GM12874 (cell line): ENCODE measurements at regions not wholly inside any gene's neighbourhood (a gene's known extent, or its start where the extent isn't known, plus 50 kb on each side); places are given as distances from the start of the nearest gene placed in this dataset.

ENCODE experiments used
- TF ChIP-seq, protein P1 (sequence below): IDR thresholded peaks from 2 replicates; pipeline ENCODE4 v1.5.1; 2011; ENCODE audit warnings: low read depth, mild to moderate bottlenecking, control low read depth, low read length, moderate library complexity; ENCODE audit not compliant: insufficient read depth

DNA sequence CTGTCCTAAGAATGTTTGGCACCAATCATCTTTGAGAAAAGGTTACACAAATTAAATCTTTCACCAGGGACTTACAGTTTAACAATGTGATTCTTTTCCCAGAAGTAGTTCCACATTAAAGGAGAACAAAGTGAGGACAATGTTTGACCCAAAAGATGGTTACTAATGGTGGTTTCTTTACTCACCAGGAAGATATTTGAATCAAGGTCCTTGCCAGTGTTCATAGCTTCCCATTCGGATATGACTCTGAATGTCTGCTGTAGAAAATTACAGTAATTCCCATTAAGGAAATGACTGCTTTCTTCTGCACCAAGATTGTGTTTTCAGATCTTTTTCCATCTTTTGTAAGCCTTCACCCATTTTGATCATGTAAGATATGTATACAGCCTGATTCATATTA, 114.6 kb upstream of the ADAMTSL1 start:
- TF ChIP-seq, protein P1, sequence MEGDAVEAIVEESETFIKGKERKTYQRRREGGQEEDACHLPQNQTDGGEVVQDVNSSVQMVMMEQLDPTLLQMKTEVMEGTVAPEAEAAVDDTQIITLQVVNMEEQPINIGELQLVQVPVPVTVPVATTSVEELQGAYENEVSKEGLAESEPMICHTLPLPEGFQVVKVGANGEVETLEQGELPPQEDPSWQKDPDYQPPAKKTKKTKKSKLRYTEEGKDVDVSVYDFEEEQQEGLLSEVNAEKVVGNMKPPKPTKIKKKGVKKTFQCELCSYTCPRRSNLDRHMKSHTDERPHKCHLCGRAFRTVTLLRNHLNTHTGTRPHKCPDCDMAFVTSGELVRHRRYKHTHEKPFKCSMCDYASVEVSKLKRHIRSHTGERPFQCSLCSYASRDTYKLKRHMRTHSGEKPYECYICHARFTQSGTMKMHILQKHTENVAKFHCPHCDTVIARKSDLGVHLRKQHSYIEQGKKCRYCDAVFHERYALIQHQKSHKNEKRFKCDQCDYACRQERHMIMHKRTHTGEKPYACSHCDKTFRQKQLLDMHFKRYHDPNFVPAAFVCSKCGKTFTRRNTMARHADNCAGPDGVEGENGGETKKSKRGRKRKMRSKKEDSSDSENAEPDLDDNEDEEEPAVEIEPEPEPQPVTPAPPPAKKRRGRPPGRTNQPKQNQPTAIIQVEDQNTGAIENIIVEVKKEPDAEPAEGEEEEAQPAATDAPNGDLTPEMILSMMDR: no peak

DNA sequence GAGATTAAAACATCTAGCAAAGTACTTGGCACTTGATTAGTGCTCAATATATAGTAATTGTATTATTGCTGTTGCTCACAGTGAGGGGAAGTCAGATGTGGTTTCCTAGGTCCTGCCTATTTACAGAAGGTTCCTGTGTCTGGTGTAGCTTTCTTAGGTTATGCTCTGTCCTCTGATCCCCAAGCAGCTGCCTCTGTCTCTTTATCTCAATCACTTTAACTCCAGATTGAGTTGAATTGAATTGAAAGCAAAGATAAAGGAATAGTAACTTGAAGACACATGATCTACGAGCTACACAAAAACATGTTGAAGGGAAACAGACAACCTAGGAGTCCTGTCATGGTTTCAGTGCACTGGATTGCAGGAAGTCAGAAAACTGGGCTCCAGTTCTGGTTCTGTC, 113.9 kb upstream of the ADAMTSL1 start:
- TF ChIP-seq, protein P1: no peak

DNA sequence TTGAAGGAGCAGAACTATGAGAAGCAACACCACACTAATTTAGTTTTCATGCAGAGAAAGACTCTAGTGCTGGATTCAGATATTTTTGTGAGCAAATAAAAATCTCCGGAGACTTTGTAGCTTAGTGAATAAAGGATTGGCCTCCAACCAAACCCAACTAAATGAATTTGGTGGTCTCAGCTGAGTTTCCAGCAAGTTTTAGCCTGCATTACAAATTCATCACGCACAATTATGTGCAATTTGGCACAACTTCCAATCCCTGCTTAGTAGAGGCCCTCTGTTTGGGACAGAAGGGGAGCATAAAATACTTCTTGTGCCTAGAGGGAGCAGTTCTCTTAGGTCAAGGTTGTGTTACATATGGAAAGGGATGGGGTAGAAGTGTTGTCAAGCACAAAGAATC, 112.3 kb upstream of the ADAMTSL1 start:
- TF ChIP-seq, protein P1: no peak

DNA sequence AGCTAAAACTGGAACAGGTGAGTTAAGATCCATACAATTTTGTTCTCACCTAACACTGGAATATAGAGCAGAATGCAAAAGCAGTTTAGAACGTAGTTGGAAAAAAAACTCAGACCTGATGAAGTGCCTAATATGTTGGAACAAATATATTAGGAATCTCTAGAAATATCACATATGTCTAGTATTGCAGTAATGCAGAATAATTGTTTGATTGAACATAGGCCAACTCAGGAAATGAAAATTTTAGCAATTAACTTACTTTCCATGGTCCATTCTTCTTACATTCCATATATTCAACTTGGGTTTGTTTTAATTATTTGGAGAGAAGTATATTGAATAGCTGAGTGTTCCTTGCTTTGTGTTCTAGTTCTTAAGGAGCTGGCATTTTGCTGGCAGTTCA, 111.8 kb upstream of the ADAMTSL1 start:
- TF ChIP-seq, protein P1: no peak

DNA sequence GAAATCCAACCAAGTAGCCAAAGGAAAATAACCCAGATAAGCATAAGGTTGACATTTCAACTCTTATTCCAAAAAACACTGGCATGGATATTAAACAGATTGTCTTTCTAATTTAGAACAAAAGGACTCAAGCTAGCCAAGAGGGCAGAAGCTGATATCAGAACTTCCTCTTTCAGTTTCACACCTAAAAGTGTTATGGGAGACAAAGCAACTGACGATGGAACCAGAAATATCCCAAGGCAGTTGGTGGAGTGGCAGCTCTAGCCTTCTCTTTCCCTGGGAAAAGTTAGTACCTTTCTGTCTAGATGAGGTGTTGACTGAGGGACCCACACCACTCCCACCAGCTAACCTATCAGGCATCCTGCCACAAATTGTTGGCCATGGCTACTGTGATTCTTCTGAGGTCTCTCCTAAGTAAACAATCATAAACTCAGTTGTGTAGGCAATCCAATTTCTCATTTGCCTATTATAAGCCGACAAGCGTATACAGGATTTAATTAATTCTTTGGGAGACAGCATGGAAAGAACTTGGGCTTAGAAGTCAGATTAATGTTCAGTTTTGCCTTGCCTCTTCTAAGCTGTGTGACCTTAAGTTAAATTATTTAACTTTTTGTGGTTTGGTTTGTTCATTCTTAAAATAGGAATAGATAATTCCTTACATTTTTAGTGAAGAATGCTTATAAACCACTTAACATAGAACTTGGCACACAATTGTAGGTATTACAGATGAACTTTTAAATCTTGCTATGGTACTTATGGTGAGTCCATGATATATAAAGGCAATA, 110.9 kb upstream of the ADAMTSL1 start:
- TF ChIP-seq, protein P1: no peak

DNA sequence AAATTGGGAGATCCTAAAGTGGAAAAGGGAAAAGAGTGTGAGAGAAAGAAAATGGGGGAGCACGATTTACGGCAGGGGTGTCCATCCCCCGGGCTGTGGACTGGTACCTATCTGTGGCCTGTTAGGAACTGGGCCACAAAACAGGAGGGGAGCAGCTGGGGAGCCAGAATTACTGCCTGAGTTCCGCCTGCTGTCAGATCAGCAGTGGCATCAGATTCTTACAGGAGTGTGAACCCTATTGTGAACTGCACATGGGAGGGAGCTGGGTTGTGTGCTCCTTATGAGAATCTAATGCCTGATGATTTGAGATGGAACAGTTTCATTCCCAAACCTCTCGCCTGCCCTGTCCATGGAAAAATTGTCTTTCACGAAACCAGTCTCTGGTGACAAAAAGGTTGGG, 108.3 kb upstream of the ADAMTSL1 start:
- TF ChIP-seq, protein P1: no peak

DNA sequence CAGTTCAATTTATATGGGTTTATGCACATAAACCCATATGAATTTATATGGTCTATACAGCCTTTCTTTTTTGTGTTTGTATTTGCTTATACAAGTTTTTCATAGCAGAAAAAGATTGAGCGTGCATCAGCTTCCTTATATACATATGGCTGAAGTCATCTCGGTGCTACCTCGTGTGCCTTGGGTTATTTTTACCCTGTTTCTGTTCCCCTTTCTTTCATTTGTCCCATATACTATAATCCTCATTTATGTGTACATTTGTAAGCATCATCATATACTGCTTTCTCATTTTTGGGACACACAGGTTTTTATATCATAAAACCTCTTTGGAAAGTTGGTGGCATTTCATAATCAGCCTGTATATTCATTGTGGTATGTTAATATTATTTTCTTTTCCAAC, 107.8 kb upstream of the ADAMTSL1 start:
- TF ChIP-seq, protein P1: no peak
